ENCODE measurements at regions not wholly inside any gene's neighbourhood (a gene's known extent, or its start where the extent isn't known, plus 50 kb on each side); places are given as distances from the start of the nearest gene placed in this dataset.

DNA sequence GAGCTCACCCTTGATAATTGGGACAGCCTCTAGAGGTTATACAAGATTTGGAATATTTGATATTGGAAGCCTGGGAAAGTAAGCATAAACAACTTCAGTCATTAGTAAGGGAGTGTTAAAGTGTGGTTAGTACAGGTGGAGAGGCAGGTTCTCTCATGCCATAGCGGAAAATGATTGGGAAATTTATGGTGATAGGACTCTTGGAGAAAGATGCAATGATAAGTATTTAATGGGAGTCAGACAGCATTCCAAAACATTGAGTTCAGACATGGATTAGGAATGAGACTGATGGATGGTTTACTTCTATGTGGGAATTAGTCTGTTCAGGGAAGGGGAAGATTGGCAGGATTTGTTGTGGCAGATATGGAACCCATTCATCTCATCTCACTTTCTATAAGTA lies 152.7 kb downstream of the MCHR2 start:
- Histone ChIP-seq H2AFZ (ENCODE audit: low read length) (no peak overlapping the region), H2BK15ac (ENCODE audit: low read depth, low read length) (no peak overlapping the region), H3K9me3 (ENCODE audit: control insufficient read depth, low read depth, low read length) (no peaks in the 10 kb centered on the region), H3K79me2 (ENCODE audit: insufficient read depth, low read length) (no peaks in the 10 kb centered on the region), H2BK20ac (ENCODE audit: low read depth, low read length, poor library complexity, severe bottlenecking) (no peak overlapping the region), H2AK5ac (ENCODE audit: insufficient read length, low read length) (no peak overlapping the region), H3K4me2 (ENCODE audit: insufficient read depth, insufficient read length, low read length) (no peak overlapping the region), H3K9ac (ENCODE audit: extremely low read depth, insufficient read length, low read length) (no peak overlapping the region), H3T11ph (ENCODE audit: low read length) (no peak overlapping the region), H4K5ac (ENCODE audit: insufficient read length, low read depth, low read length) (no peak overlapping the region), H3K79me1 (ENCODE audit: insufficient read depth, low read depth, low read length, poor library complexity, severe bottlenecking) (no peaks in the 10 kb centered on the region), H2BK5ac (ENCODE audit: insufficient read length, low read length) (no peak overlapping the region), H3K4ac (ENCODE audit: low read depth, low read length) (no peak overlapping the region), H3K14ac (ENCODE audit: insufficient read depth, low read length) (no peak overlapping the region), H3K27me3 (ENCODE audit: insufficient read depth, low read length) (no peaks in the 10 kb centered on the region), H3K23ac (ENCODE audit: insufficient read length, low read depth, low read length) (no peak overlapping the region), H4K91ac (ENCODE audit: insufficient read length, low read depth, low read length) (no peak overlapping the region), H3K27ac (ENCODE audit: insufficient read length, low read depth, low read length) (no peak overlapping the region), H3K56ac (ENCODE audit: insufficient read length, low read depth, low read length) (no peak overlapping the region), H2BK120ac (ENCODE audit: low read depth, low read length, poor library complexity, severe bottlenecking) (no peak overlapping the region), H3K4me1 (ENCODE audit: insufficient read depth, low read length) (no peaks in the 10 kb centered on the region), H2BK12ac (ENCODE audit: insufficient read length, low read depth, low read length) (no peak overlapping the region), H4K20me1 (ENCODE audit: control insufficient read depth, insufficient read depth, insufficient read length) (no peaks in the 10 kb centered on the region), H3K18ac (ENCODE audit: insufficient read length, low read depth, low read length) (no peak overlapping the region), H4K8ac (replicated peaks; ENCODE audit: insufficient read length, low read depth, low read length) (no peak overlapping the region), H3K23me2 (ENCODE audit: insufficient read length, low read depth, low read length, poor library complexity, severe bottlenecking) (no peaks in the 10 kb centered on the region)
- Mint-ChIP-seq H3K4me1 (peaks cover 8 to 18% of the 10 kb centered on the region in 2 experiments), H3K36me3 (ENCODE audit: insufficient read depth in 1 of 3, low read depth in 3 of 3) (no peaks in the 10 kb centered on the region), H3K27me3 (ENCODE audit: low read depth) (peaks cover 43% of the 10 kb centered on the region), H3K4me3 (no peak overlapping the region), H3K27ac (no peak overlapping the region), H3K9me3 (no peaks in the 10 kb centered on the region)
- WGBS (ENCODE audit: extremely low coverage, insufficient read length, low lambda C conversion rate): no CpG with 5 or more reads among the region's 1 CpG
- TF ChIP-seq, protein P1, sequence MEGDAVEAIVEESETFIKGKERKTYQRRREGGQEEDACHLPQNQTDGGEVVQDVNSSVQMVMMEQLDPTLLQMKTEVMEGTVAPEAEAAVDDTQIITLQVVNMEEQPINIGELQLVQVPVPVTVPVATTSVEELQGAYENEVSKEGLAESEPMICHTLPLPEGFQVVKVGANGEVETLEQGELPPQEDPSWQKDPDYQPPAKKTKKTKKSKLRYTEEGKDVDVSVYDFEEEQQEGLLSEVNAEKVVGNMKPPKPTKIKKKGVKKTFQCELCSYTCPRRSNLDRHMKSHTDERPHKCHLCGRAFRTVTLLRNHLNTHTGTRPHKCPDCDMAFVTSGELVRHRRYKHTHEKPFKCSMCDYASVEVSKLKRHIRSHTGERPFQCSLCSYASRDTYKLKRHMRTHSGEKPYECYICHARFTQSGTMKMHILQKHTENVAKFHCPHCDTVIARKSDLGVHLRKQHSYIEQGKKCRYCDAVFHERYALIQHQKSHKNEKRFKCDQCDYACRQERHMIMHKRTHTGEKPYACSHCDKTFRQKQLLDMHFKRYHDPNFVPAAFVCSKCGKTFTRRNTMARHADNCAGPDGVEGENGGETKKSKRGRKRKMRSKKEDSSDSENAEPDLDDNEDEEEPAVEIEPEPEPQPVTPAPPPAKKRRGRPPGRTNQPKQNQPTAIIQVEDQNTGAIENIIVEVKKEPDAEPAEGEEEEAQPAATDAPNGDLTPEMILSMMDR (conservative IDR thresholded peaks at IDR 0.05): no peak
- DNase-seq: no peak

Data from H9 (cell line).